OCI-LY1 (cell line): ENCODE measurements at regions not wholly inside any gene's neighbourhood (a gene's known extent, or its start where the extent isn't known, plus 50 kb on each side); places are given as distances from the start of the nearest gene placed in this dataset.

Source experiments
- CTCF ChIP-seq: fragments of 200-600 bp; sonication (generic), shearing (Covaris generic); IDR thresholded peaks from 2 replicates; pipeline ENCODE4 v1.5.1; 2017; ENCODE audit warnings: mild to moderate bottlenecking, antibody characterized with exemption, low read length, moderate library complexity, mixed read lengths
- EZH2 ChIP-seq: fragments of 200-600 bp; sonication (generic), shearing (Covaris generic); IDR thresholded peaks from 2 replicates; pipeline ENCODE4 v1.8.0; 2017; ENCODE audit warnings: borderline replicate concordance, mixed run types, mild to moderate bottlenecking, antibody characterized with exemption, low read length, moderate library complexity, mixed read lengths

GRCh38 chr21:18989953-18990495 is 586.4 kb upstream of the TMPRSS15 start:
- TF ChIP-seq CTCF (no peak), EZH2 (no peak)
